Activated T-helper 1 cell treated with anti-CD3 and anti-CD28 coated beads, Interleukin-2, amount 50 U/mL, for 16 hours (primary cell): ENCODE measurements at regions not wholly inside any gene's neighbourhood (a gene's known extent, or its start where the extent isn't known, plus 50 kb on each side); places are given as distances from the start of the nearest gene placed in this dataset.
"Not testable (repeated sequence)": the region's sequence is repeated elsewhere in the genome, so short reads cannot be mapped to it uniquely, and the experiment has no call there.

Source experiments
- DNase-seq, 2 donors: peaks; one replicate each; pipeline ENCODE4 v3.0.0-alpha.2; 2020; ENCODE audit warnings: low read depth in 1 of 2, low spot score in 1 of 2

DNA sequence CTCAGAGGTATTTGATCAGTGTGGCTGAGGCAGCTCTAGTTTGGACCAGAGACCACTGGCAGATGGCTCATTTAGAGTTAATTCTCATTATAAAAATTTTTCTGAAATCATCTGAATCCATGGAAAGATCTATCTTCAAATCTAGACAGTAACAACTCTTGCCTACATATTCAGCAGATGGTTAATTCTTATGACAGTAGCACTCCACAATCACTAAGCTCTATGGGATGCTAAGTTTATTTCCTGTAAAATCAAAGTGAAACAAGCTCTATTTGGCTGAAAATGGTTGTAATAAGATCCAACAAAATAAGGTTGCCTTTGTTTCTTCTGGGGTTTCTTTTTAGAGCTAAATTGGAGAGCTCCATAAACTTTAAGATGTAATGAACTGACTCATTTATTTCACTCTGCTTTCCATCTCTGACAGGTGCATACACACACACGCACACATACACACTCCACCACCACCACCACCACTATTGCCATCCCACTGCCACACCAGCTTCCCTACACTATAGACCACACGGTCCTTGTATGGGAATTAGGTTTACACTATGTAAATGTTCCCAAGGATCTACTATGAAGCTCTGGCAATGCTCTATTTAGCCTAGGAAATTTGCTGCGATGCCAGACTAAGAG lies 293.1 kb downstream of the RPAP3 start:
- no peak for DNase-seq

DNA sequence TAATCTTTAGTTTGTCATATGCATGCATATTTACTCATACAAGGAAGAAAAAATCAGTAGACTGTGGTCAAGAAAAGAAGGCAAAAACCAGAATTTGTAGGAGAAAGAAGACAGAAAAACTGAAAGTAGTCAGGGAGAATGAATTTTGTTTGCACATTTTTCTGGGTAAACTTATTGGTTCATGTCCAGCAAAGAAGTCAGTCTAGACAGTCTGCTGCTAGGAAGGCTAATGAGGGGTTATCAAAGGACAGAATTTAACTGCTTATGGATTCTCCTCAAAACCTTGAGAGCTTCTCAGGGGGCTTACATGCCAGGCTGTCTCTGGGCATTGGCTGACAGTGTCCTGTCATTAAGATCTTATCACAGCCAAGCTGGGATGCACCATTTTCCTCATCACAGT lies 293.9 kb downstream of the RPAP3 start:
- no peak for DNase-seq

DNA sequence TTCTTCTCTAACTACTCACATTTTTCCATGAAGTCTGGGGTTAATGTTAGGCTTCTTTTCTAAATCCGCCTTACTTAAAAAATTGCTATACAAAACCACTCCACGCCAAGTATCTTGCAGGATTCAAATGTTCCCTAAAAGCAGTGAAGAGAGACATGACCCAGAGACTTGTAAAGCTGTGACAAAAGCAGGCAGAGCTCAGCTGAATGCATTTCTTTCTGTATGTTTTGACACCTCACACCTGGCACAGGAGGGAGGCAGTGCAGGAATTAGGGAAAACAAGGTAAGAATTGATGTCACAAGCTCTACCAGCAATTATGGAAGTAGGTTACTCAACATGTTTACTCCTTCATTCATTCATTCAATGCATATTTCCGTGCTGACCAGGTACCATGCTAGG lies 295.0 kb downstream of the RPAP3 start:
- no peak for DNase-seq

DNA sequence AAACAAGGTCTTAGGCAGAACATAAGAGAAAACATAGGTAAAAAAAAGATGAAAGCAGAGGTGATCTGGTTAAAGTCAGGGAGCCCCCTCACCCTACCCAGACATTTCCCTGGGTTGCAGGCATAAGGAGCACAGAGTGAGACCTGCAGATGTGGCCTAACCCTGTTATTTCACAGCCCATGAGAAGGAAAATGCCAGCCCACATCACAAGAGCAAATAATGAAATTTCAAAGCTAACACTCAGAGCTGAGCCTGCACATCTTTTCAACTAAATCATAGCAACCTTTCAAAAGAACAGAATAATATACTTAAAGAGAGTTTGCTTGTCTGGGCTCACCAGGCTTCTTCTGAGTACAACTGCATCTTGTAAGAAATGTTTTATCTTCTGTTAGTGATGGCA lies 295.4 kb downstream of the RPAP3 start:
- DNase-seq: no peak

DNA sequence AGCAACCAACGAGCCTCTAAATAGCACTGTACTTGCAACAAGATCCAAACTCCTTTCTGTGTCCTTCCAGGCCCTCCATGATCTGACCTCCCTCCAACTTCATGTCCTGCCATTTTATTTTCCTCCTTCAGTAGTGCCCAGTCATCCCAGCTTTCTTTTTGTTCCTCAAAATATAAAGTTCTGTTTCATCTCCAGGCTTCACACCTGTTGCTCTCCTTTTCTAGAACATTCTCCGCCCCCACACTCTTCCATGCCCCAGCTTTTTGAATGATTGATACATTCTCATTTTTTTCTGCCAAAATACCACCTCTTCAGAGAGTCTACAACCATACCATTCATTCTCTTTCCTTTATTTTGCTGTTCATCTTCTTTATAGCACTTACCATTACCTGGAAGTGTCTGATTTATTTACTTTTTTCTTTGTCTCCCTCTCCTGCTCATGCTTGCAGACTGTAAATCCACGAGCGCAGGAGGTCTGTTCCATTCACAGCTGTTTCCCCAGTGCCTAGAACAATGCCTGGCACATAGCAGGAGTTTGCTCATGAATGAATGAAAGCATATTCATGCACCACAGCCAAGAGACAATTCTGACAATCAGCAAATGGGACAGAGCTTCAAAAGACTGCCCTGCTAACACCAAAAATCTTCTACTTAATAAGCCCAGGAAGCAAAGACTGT lies 296.4 kb downstream of the RPAP3 start:
- DNase-seq: no peak

DNA sequence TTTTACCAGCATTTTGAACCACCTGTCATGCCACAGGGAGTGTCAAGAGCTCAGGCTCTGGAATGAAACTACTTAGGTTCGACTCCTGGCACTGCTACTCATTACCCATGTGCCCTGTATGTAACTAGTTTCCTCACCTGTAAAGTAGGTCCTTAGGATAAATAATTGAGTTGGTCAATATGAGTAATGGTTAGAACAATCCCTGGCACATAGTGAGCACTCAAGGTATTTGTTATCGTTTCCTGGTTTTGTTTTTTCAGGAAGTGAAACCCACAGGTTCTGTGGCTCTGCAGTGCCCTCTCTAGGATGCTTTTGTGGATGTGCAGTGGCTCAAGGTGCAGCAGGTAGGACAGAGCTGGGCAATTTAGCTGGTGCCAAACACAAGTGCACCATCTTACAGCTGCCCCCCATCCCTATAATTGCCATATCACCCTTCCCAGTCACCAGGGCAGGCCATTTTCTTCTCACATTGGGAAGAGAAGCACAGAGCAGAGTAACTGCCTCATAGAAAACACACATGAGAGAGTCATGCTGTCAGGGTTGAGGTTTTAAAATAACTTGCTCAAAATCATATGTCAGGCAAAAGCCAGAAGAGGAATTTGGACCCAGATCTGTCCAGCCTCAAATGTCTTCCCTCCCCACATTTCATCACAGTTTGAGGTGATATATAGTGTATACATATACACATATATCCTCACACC lies 297.5 kb downstream of the RPAP3 start:
- DNase-seq: no peak

DNA sequence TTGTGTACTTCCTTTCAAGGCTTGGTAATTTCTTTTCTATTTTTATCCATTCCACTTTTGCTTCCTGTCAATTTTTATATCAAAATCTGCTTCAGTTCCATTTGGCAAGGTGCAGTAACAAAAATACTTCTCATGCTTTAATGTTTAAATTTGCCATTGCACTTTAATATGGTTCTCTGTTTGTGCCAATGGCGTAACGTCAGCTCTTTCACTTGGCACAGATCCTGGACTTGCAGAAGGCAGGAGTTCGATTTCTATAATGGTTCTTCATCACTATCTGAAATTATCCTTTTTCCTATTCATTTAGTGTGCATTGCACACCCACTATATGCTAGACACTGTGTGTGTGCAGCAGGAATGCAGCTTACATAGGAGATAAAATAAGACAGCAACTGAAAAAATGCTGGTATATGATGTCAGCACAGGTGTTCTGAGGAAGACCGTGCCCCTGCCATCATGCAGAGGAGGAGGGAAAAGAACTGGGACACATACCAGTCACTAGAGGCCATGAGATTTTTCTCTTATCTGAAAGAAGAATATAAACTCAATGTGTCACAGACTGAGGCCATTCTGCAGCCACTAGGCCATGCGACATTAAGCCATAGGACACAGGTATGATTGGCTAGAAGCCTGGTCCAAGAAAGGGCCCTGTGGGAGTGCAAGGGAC lies 298.2 kb downstream of the RPAP3 start:
- no peak for DNase-seq

DNA sequence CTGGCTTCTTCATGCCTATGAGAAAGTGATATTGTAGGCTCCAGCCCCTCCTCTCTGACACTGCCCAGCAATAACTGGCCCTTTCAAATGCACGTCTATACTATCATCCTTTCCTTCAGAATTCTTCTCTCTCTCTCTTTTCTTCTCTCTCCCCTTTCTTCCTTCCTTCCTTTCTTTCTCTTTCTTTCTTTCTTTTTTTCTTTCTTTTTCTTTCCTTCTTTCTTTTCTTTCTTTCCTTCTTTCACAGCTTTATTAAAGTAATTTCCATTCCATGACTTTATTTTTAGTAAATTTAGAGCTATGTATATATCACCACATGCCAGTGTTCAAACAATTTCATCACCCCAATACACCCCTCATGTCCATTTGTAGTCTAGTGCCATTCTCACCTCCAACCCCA lies 302.1 kb downstream of the RPAP3 start:
- no peak for DNase-seq

DNA sequence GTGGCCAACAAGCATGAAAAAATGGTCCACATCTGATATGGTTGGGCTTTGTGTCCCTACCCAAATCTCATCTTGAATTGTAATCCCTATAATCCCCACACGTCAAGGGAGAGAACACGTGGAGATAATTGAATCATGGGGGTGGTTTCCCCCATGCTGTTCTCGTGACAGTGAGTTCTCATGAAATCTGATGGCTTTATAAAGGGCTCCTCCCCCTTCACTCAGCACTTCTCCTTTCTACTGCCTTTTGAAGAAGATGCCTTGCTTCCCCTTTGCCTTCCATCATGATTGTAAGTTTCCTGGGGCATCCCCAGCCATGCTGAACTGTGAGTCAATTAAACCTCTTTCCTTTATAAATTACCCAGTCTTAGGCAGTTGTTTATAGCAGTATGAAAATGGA lies 304.6 kb downstream of the RPAP3 start:
- DNase-seq: not testable (repeated sequence)

DNA sequence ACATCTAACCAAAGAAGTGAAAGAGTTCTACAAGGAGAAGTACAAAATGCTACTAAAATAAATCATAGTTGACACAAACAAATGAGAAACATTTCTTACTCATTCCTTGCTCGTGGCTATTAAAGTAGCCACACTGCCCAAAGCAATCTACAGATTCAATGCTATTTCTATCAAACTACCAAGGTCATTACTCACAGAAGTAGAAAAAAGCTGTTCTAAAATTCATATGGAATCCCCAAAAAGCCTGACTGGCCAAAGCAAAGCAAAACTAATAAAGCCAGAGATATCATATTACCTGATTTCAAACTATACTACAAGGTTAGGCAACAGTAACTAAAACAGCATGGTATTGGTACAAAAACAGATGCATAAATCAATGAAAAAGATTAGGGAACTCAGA lies 305.6 kb downstream of the RPAP3 start:
- no peak for DNase-seq

DNA sequence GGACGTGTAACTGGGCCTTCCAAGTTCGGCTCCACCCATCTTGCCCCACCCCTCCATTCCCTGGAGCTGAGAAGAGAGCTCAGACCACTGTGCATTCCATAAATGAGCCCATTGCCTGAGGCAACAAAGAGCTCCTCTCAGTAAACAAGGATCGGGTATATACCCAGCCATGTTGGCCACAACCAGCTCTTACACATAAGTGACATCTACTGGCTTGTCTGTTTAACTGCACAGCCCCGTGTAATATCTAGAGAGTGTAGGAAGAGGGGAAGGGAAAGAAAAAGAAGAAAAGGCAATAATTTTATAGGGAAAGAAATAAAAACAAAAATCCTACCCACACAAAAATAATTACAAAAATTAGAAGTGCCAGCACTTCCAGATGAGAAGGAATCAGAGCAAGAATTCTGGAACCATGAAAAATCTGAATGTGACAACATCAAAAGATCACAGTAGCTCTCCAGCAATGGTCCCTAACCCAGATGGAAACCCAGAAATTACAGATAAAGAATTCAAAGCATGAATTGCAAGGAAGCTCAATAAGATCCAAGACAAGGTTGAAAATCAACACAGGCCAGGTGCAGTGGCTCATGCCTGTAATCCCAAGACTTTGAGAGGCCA lies 308.1 kb downstream of the RPAP3 start:
- peak in 1 of 2 donors; percentile 17 for DNase-seq

DNA sequence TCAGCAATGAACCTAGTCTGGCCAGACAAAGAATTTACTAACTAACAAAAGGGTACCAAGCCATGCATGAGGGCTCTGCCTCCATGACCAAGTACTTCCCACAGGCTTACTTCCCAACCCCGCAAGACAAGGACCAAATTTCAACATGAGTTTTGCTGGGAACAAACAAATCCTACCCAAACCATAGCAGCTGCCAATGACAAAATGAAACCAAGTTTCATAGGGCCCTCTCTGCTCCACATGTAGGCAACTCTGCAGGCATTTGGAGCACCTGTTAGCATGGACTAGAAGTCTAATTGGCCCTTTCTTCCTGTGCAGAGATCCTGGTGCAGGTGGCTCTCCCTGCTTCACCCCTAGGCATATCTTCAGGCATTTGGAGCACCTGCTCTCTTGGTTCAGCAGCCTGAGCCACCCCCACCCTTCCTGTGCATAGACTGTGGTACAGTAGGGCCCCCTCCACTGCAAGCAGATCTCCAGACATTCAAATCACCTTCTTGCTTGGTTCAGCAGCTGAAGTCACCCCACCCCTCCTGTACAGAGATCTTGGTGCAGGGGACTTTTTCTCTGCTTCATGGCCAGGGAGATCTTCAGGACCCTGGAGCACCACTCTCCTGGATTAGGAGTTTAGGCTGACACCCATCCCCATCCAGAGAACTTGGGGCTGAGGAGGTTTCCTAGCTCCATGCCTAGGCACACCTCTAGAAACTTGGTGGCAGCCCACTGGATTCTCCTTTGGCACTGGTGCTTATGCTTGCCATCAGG lies 308.7 kb downstream of the RPAP3 start:
- DNase-seq: no peak

DNA sequence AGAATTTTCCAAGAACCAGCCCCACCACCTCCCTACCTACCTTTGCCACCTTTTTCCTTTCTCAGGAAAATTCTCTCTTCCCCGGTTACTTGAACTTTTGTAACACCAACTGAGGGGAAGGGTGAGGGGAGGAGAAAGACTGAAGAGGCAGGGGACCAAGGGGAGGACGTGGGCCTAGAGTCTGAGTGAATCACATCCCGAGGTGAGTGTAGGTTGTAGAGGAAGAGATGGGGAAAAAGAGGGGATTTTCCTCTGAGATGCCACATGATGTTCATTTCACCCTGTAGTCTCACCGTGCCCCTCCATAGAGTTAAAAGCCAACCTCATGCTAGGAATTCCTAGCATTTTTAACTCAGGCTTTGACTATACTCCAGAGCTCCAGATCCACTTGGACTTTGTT lies 311.8 kb downstream of the RPAP3 start:
- DNase-seq: no peak

DNA sequence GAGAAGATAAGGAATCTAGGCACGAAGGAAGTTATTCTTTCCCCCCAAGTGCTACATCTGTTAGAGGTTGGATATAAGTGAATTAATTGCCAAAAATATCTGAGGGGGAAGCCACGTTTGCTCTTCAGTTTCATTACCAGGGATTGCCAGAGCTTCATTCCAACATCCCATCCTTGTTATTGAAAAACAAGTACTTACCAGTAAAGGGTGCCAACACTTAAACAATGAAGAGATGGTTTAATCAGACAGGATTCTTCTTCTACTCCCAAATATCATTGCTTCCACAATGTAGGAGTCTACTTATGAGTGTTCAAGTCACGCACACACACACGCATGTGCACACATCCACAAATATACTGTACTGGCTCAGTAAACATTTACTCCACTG lies 312.4 kb downstream of the RPAP3 start:
- DNase-seq: no peak

DNA sequence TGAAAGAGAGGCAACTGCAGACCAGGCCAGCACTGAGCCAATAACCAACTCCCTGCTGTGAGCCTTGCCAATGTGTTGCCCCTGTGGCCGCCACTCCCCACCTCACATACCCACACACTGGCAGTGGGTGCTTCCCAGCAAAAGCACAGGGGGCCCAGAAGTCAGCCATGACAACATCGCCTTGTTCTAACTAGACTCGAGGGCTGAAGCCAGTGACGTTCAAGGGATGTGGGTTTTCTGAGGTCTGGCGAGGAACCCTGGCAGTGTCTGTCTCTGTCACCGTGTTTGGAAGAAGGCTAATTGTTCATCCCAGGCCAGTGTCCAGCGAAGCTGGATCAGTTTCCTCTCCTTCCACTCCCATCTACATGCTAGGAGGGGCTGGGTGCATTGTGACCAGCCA lies 311.8 kb upstream of the AMIGO2 start:
- peak in 1 of 2 donors; percentile 31 for DNase-seq

DNA sequence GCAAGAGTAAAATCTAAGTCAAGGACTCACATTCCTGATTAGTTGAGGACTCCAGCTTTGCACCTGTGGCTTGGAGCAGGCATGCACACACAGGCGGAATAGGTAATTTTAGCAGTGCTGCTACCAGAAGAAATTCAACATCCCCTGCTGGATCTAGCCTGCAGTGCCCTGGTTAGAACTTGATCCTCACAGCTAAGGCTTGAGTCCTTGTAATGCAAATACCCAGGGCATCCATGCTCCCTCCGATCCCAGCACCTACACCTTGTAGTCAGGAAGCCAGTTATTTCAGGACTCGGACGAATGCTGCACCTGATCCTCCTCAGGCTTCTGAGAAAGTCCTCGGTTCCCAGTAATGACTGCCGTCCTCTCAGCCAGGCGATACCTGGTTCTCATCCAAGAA lies 309.0 kb upstream of the AMIGO2 start:
- DNase-seq: no peak

DNA sequence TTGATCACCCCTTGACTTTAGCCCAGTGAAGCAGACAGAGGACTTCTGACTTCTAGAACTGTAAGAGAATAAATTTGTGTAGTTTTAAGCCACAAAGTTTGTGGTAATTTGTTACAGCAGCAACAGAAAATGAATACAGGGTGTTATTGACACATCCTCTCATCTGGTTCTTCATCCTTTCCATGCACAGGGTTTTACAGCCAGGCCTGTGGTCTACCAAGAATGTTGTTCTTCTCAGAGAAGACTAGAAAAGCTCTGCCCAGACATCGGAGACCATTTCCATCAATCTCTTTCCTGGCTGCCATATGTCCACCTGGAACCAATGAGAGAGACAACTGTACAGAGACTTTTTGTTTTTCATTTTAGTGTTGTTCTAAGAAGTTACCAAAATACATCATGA lies 308.2 kb upstream of the AMIGO2 start:
- no peak for DNase-seq

DNA sequence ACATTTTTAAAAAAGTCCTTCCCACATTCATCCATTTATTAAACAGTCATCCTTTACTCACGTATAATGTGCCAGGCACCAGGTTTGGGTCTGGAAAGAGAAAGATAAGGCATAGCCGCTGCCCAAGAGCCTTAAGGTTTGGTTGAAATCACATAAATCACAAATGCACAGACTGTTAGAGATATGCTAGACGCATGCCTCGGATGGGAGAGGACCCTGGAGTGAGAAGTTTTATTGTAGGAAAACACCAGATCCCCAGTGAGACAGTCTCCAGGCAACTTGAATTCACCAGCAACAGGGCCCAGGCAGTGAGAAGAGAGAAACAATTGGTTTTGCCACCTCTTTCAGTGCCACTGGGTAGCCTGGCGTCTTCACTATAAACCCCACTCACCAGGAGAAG lies 305.9 kb upstream of the AMIGO2 start:
- no peak for DNase-seq

DNA sequence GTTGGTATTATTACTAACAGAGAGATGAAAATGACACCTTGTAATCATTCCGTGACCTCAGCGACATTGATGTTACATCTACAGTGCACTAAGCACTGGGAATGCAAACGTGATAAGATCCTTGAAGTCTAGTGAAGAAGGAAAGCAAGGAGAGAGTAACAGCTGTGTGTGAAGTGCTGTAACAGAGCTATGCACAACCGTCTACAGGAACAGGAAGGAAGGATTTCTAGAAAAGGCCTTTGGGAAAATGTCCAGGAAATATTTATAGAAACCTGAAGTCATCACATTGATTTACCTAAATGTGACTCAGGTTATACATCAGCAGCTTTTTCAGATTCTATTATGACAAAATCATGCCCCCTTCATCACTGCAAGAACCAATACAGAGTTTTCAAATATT lies 304.2 kb upstream of the AMIGO2 start:
- no peak for DNase-seq

DNA sequence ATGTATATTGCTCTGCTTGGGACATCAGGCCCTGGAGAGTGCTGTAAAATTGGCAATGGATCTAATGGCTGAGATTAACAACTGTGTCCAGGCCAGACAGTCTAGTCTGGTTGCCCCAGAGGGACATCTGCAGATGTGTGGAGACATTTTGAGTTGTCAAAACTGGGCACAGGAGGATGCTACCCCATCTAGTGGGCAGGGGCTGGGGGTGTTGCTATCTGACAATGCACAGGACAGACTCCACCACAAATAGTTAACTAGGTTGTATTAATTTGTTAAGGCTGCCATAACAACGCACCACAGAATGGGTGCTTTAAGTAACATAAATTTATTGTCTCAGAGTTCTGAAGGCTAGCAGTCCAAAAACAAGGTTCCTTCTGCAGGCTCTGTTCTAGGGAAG lies 302.5 kb upstream of the AMIGO2 start:
- no peak for DNase-seq

DNA sequence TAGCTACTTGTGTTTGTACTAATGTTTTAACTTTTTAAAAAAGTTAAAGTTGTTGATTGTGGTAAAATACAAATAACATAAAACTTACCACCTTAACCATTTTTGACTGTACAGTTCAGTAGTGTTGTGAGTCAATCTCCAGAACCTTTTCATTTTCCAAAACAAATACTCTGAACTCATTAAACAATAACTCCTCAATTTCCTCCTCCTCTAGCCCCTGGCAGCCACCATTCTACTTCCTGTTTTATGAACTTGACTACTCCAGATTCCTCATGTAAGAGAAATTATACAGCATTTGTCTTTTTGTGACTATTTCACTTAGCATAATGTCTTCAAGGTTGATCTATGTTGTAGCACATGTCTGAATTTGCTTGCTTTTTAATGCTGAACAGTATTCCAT lies 299.1 kb upstream of the AMIGO2 start:
- no peak for DNase-seq
